IPS-20b (cell line): ENCODE measurements at regions not wholly inside any gene's neighbourhood (a gene's known extent, or its start where the extent isn't known, plus 50 kb on each side); places are given as distances from the start of the nearest gene placed in this dataset.
A peak's percentile ranks its signal among the peaks of the same experiment; 100 is the strongest.
"Not testable (repeated sequence)": the region's sequence is repeated elsewhere in the genome, so short reads cannot be mapped to it uniquely, and the experiment has no call there.

ENCODE experiments used
- H3K27ac ChIP-seq: one replicate; pipeline ENCODE4 v1.5.1; 2013; ENCODE audit warnings: low read length
- H3K27me3 ChIP-seq: 2 replicates; pipeline ENCODE4 v1.6.1; 2013; ENCODE audit warnings: mild to moderate bottlenecking, low read length, inconsistent platforms; ENCODE audit not compliant: insufficient read depth
- H3K36me3 ChIP-seq: 2 replicates; pipeline ENCODE4 v1.6.1; 2013; ENCODE audit warnings: low read depth, mild to moderate bottlenecking, inconsistent platforms, low read length, moderate library complexity; ENCODE audit not compliant: insufficient read depth
- H3K4me1 ChIP-seq: 2 replicates; pipeline ENCODE4 v1.6.1; 2013; ENCODE audit warnings: mild to moderate bottlenecking, control low read depth, inconsistent platforms, low read length, moderate library complexity; ENCODE audit not compliant: insufficient read depth
- H3K4me3 ChIP-seq: 2 replicates; pipeline ENCODE4 v1.5.1; 2013; ENCODE audit warnings: mild to moderate bottlenecking, low read length, inconsistent platforms
- H3K9ac ChIP-seq: 2 replicates; pipeline ENCODE4 v1.6.1; 2013; ENCODE audit warnings: low read depth, mild to moderate bottlenecking, inconsistent platforms, low read length, moderate library complexity
- H3K9me3 ChIP-seq: 2 replicates; pipeline ENCODE4 v1.6.1; 2013; ENCODE audit warnings: mild to moderate bottlenecking, low read depth, low read length, inconsistent platforms; ENCODE audit not compliant: insufficient read depth

GRCh38 chr1:146474216-146474615, 245.4 kb upstream of the NOTCH2NLA start:
- H3K4me1 ChIP-seq, H3K27me3 ChIP-seq, H3K4me3 ChIP-seq, H3K9ac ChIP-seq, H3K27ac ChIP-seq, H3K36me3 ChIP-seq, H3K9me3 ChIP-seq: not testable (repeated sequence)

- not testable (repeated sequence) for H3K27ac ChIP-seq, H3K9me3 ChIP-seq, H3K9ac ChIP-seq, H3K27me3 ChIP-seq, H3K4me1 ChIP-seq, H3K36me3 ChIP-seq
- H3K4me3 ChIP-seq = peak overlapping the region; percentile 44
These were observed 243.5 kb upstream of the NOTCH2NLA start for GRCh38 chr1:146472192-146472861.

DNA sequence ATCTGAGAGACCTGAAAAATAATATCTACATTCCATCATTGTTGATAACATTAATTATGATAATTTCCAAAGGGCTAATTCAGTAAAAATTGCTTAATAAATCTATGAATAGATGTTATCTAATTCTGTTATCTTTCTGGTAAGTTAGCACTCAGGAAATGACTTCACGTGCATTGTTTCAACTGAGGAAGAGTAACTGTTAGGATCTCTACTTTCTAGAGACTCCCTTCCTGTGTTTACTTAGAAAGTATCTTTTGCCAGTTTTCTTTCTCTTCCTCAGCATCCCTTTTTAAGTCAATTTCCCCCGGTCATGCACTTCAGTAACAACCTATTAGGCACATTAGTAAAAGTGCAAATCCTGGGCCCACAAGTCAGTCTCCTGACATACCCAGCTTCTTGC, 231.1 kb upstream of the NOTCH2NLA start:
- H3K4me1 ChIP-seq, H3K27ac ChIP-seq, H3K36me3 ChIP-seq, H3K4me3 ChIP-seq, H3K9me3 ChIP-seq, H3K27me3 ChIP-seq, H3K9ac ChIP-seq: not testable (repeated sequence)

- H3K9ac ChIP-seq, H3K36me3 ChIP-seq, H3K9me3 ChIP-seq, H3K27me3 ChIP-seq, H3K4me3 ChIP-seq, H3K27ac ChIP-seq, H3K4me1 ChIP-seq: not testable (repeated sequence)
These were observed 230.5 kb upstream of the NOTCH2NLA start for GRCh38 chr1:146459308-146459707.

GRCh38 chr1:146448877-146449246, 220.0 kb upstream of the NOTCH2NLA start:
- H3K27me3 ChIP-seq, H3K9me3 ChIP-seq: not testable (repeated sequence)

GRCh38 chr1:146448212-146448876, 219.5 kb upstream of the NOTCH2NLA start:
- not testable (repeated sequence) for H3K4me3 ChIP-seq, H3K27ac ChIP-seq, H3K36me3 ChIP-seq, H3K9me3 ChIP-seq, H3K4me1 ChIP-seq, H3K27me3 ChIP-seq, H3K9ac ChIP-seq

More at GRCh38 chr1:146448877-146449246, 220.0 kb upstream of the NOTCH2NLA start:
- H3K27ac ChIP-seq, H3K4me3 ChIP-seq, H3K4me1 ChIP-seq, H3K36me3 ChIP-seq, H3K9ac ChIP-seq: not testable (repeated sequence)

DNA sequence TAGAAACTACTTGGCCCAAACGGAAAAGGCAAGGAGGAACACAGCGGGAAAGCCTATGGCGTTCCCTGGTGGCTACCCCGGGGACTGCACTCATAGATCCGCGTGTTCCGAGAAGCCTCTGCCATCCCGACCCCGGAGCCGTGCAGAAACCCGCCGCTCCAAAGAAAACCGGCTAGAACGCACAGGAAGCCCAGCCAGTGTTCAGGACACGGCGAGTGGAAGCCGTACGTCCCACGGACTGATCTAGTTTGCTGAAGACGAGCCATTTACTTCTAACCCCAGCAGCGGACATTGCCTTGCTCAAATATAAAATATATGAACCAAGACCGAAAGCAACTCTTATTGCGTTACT, 215.0 kb upstream of the NOTCH2NLA start:
- H3K4me3 ChIP-seq, H3K4me1 ChIP-seq, H3K9me3 ChIP-seq, H3K36me3 ChIP-seq, H3K27me3 ChIP-seq, H3K27ac ChIP-seq, H3K9ac ChIP-seq: not testable (repeated sequence)

GRCh38 chr1:146443088-146443870, 214.5 kb upstream of the NOTCH2NLA start:
- H3K9me3 ChIP-seq, H3K36me3 ChIP-seq, H3K27ac ChIP-seq, H3K9ac ChIP-seq, H3K4me3 ChIP-seq, H3K4me1 ChIP-seq, H3K27me3 ChIP-seq: not testable (repeated sequence)

GRCh38 chr1:146438543-146438942, 209.7 kb upstream of the NOTCH2NLA start:
- not testable (repeated sequence) for H3K27ac ChIP-seq, H3K27me3 ChIP-seq, H3K36me3 ChIP-seq, H3K9me3 ChIP-seq, H3K4me1 ChIP-seq, H3K4me3 ChIP-seq, H3K9ac ChIP-seq

DNA sequence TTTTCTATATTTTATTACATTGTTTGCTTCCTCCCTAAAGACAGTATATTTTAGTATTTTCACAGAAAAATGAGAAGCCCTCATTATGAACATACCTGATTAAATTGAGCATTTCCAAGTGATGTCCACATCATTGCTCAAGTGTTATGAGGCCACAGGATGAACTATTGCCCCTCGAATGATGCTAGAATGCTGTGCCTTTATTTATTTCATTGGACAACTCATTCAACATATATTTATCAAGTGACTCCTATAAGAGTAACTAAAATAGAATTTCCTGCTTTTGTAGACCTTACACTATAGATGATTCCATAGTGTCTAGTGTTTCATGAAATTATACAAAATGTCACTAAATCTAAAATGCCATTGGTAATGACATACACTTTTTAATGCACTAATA, 187.8 kb upstream of the NOTCH2NLA start:
- not testable (repeated sequence) for H3K4me1 ChIP-seq, H3K4me3 ChIP-seq, H3K9ac ChIP-seq, H3K27me3 ChIP-seq, H3K36me3 ChIP-seq, H3K9me3 ChIP-seq, H3K27ac ChIP-seq

- not testable (repeated sequence) for H3K9ac ChIP-seq, H3K4me3 ChIP-seq, H3K27me3 ChIP-seq, H3K27ac ChIP-seq, H3K36me3 ChIP-seq, H3K4me1 ChIP-seq, H3K9me3 ChIP-seq
These were observed 186.2 kb upstream of the NOTCH2NLA start for GRCh38 chr1:146415017-146415416.

GRCh38 chr1:146413911-146414310, 185.1 kb upstream of the NOTCH2NLA start:
- H3K36me3 ChIP-seq, H3K27me3 ChIP-seq, H3K4me1 ChIP-seq, H3K27ac ChIP-seq, H3K9ac ChIP-seq, H3K9me3 ChIP-seq, H3K4me3 ChIP-seq: not testable (repeated sequence)
